ENCODE measurements at regions not wholly inside any gene's neighbourhood (a gene's known extent, or its start where the extent isn't known, plus 50 kb on each side); places are given as distances from the start of the nearest gene placed in this dataset.

DNA sequence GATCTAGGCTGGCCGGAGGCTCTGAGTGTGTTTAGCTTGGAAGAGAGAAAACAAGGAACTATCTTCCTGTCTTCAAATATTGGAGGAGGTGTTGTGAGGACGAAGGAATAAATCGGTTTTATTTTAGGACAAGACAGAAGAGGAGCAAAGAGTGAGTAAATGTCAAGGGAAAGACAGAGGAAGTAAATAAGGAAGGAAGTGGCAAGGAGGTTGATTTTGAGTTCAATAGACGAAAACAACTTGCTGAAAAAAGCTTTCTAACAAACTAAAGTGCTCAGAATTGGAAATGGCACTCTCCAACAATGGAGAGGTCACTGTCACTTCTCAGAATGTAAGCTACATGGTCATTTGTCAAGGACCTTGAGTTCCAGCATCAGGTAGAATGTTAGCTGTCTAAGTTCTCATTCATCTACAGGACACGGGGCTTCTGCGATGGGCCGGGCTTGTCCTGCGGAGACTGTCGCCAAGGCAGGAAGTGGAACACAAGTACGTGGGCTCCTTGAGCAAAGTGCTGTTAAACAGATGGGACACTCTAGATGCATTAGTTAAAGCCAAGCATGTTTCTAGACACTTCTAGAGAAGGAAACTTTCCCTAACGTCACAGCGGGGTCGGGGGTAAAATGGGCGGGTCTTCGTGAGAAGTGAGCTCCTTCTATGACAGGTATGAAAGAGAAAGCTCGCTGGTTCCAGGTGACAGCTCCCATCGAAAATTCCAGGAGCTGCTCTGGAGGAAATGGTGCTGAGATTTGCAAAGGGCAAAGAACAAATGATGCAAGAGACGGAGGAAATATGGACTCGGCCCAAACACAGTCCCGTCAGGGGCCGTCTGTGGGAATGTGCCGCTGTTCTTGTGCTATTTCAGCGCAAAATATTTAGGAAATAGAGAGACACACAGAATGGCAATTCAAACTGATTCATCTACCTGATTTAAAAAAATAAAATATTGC lies 103.9 kb upstream of the UBL3 start:
- ATAC-seq (ENCODE audit: poor library complexity) (no peak), DNase-seq (no peak)
- intact Hi-C loops (cut with DNase I) = no loop called here

DNA sequence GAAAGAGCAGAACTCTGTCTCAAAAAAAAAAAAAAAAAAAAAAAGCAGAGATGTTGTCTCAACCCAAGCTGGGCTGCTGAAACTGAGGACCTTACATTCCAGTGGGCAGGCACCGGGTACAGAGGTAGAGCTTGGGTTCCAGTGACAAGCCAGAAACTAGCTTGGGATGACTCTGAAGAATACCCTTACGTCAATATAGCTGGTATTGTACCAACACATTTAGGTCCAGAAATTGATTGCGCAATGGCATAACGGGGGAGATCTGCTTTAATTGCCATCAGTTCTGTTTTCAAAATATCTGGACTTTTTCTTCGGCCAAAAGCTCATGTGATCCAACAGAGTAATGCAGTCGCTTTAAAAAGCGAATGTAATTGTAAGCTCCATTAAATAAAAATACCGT lies 103.1 kb upstream of the UBL3 start:
- intact Hi-C loops (cut with DNase I) = no loop called here
- DNase-seq = no peak
- no peak for ATAC-seq (ENCODE audit: poor library complexity)

GRCh38 chr13:29952245-29952644 lies 101.8 kb upstream of the UBL3 start:
- ATAC-seq (ENCODE audit: poor library complexity) = no peak
- DNase-seq = no peak
- intact Hi-C loops (cut with DNase I) = no loop called here

DNA sequence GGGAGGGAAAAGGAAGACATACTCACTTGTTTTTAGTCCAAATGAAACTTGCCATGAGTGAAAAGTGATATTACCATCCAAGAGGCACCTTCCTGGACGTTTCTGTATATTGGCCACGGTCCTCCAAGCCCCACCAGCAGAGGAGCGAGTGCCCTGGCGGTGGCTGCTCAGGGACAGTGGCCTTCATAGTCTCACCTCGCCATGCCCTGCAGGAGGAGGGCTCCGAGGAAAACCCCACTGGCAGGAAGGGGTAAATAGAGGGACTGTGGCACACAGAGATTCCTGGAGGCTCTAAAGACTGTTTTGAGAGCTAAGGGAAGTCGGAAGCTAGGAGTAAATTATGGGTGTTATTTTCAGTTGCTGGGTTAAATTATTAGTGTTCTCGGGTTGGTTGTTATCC lies 98.4 kb upstream of the UBL3 start:
- no peak for ATAC-seq (ENCODE audit: poor library complexity)
- intact Hi-C loops (cut with DNase I) = no loop called here
- DNase-seq = no peak

DNA sequence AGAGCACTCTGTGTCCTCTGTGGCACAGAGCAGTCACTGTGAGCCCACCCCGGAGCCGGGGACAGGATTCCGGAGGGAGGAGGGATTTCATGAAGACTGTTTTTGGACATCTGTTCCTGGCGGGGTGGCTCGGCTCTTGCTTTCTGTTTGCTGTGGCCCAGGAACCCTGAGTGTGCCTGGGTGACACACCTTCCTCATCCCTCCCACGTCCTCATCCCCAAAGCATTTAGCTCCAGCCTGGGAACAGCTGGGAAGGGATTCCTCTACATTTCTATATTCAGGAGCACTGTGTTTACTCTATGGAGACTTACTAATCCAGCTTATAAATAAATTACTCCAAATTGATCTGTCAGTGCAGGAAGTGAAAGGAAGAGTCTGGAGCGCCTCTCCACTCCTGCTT lies 97.8 kb upstream of the UBL3 start:
- DNase-seq (no peak), ATAC-seq (ENCODE audit: poor library complexity) (no peak)
- intact Hi-C loops (cut with DNase I) = no loop called here

- no peak for DNase-seq
- no peak for ATAC-seq (ENCODE audit: poor library complexity)
- intact Hi-C loops (cut with DNase I) = no loop called here
Measured at GRCh38 chr13:29947839-29948238, 97.4 kb upstream of the UBL3 start.

DNA sequence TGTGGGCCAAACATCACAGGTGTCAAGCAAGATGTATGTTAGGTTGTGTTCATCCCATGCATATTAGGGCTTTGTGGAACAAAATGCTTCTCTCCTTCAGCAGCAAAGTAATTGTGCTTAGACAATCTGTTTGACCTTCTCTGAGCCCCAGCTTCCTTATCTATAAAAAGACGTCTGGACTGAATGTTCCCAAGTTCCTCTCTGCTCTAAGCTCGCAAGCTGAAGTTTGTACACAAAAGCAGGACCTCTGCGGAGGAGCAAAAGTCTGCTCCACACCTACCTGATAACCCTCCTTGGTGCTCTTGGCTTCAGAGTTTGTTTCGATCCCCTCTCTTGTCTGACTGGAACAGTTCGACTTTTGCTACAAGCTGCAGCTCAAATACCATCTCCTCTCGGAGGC lies 95.7 kb upstream of the UBL3 start:
- no peak for ATAC-seq (ENCODE audit: poor library complexity)
- DNase-seq = no peak
- intact Hi-C loops (cut with DNase I) = no loop called here

- intact Hi-C loops (cut with DNase I) = no loop called here
- no peak for DNase-seq
- ATAC-seq (ENCODE audit: poor library complexity) = no peak
Measured at GRCh38 chr13:29943686-29944085, 93.3 kb upstream of the UBL3 start.

- intact Hi-C loops (cut with DNase I) = no loop called here
- no peak for ATAC-seq (ENCODE audit: poor library complexity)
- no peak for DNase-seq
Measured at GRCh38 chr13:29943273-29943672, 92.9 kb upstream of the UBL3 start.

DNA sequence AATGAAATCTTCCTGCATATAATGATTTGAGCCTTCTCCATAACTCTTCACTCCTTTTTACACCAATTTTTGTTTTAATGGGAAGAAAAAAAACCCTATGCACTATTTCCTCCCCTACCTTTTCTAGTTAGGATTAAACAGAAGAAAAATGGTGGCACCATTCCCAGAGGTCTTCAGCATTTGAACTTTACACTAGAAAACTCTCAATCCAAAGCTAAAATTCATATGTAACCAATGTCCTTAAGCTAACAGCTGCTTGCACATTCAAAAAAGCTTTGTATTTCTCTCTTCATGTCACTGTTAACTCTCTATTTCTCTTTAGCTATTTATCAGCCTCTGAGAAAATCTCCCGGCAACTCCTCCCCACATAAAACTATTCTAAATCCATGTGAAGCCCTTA lies 90.3 kb upstream of the UBL3 start:
- no peak for DNase-seq
- intact Hi-C loops (cut with DNase I) = no loop called here
- no peak for ATAC-seq (ENCODE audit: poor library complexity)

- DNase-seq (no peak), ATAC-seq (ENCODE audit: poor library complexity) (no peak)
- intact Hi-C loops (cut with DNase I) = no loop called here
Measured at GRCh38 chr13:29939158-29939557, 88.7 kb upstream of the UBL3 start.

DNA sequence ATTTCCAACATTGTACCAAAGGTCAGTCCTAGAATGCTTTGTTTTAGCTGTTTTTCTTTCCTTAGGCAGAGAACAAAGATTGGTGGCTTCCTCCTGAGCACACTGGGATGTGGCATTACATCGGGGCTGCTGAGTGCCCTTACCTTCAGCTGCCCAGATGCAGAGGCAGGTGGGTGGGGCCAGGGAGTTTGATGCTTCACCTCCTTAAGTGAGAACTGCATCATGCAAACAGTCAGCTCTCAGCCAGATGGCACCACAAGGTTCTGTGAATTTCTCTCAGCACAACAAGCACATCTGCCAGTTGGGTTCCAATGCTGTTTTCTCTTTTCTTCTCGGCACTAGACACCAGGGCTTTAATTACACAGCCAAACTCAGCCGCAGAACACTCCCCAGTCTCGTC lies 87.4 kb upstream of the UBL3 start:
- intact Hi-C loops (cut with DNase I) = no loop called here
- ATAC-seq (ENCODE audit: poor library complexity) (no peak), DNase-seq (no peak)

DNA sequence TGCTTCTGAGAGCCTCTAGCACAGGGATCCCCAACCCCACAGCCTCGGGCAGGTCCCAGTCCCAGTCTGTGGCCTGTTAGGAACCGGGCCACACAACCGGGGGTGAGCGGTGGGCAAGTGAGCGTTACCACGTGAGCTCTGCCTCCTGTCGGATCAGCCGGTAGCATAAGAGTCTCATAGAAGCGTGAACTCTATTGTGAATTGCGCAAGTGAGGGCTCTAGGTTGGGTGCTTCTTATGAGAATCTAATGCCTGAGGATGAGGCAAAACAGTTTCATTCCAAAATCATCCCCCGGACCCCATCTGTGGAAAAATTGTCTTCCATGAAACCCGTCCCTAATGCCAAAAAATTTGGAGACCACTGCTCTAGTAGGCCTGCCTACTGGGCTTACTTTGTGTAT lies 87.0 kb upstream of the UBL3 start:
- ATAC-seq (ENCODE audit: poor library complexity) (no peak), DNase-seq (no peak)
- intact Hi-C loops (cut with DNase I) = no loop called here

DNA sequence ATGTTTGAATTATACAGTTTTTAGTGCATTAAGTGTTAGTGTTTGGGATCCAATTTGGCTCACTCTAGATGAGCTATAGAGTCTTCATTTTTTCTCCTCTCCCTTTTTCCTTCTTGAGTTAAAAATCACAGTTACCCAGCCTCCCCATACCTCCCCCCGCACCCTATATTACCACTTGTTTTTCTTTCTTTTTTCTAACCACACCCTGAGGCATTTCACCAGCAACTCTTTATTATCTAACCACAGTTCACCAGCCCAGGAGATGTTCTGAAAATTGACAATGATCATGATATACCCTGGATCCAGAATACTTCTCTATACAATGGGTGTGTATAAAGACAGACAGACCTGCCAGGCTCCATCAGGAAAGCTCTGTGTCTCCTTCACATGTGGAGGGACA lies 86.5 kb upstream of the UBL3 start:
- no peak for ATAC-seq (ENCODE audit: poor library complexity)
- intact Hi-C loops (cut with DNase I) = no loop called here

GRCh38 chr13:29936051-29936813 lies 85.8 kb upstream of the UBL3 start:
- no peak for ATAC-seq (ENCODE audit: poor library complexity)
- intact Hi-C loops (cut with DNase I) = no loop called here
- DNase-seq = no peak

More for the DNA sequence above, 86.5 kb upstream of the UBL3 start:
- no peak for DNase-seq

GRCh38 chr13:29935309-29935981 lies 85.0 kb upstream of the UBL3 start:
- no peak for DNase-seq
- no peak for ATAC-seq (ENCODE audit: poor library complexity)
- intact Hi-C loops (cut with DNase I) = no loop called here

- no peak for DNase-seq
- intact Hi-C loops (cut with DNase I) = no loop called here
- ATAC-seq (ENCODE audit: poor library complexity) = no peak
Measured at GRCh38 chr13:29934531-29935308, 84.3 kb upstream of the UBL3 start.

- intact Hi-C loops (cut with DNase I) = no loop called here
- ATAC-seq (ENCODE audit: poor library complexity) = no peak
- no peak for DNase-seq
Measured at GRCh38 chr13:29933401-29933800, 83.0 kb upstream of the UBL3 start.

DNA sequence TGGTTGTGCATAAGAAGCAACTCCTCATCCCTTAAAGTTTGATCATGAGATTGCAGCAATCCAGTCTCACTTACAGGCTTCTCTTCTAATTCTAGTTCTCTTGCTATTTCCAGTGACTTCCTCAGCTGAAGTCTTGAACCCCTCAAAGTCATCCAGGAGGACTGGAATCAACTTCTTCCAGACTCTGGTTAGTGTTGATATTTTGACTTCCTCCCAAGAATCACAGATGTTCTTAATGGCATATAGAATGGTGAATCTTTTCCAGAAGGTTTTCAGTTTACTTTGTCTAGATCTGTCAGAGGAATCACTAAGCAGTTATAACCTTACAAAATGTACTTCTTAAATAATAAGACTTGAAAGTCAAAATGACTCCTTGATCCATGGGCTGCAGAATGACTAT lies 81.3 kb upstream of the UBL3 start:
- intact Hi-C loops (cut with DNase I) = no loop called here
- ATAC-seq (ENCODE audit: poor library complexity) (no peak), DNase-seq (no peak)
